ENCODE measurements at regions not wholly inside any gene's neighbourhood (a gene's known extent, or its start where the extent isn't known, plus 50 kb on each side); places are given as distances from the start of the nearest gene placed in this dataset.

DNA sequence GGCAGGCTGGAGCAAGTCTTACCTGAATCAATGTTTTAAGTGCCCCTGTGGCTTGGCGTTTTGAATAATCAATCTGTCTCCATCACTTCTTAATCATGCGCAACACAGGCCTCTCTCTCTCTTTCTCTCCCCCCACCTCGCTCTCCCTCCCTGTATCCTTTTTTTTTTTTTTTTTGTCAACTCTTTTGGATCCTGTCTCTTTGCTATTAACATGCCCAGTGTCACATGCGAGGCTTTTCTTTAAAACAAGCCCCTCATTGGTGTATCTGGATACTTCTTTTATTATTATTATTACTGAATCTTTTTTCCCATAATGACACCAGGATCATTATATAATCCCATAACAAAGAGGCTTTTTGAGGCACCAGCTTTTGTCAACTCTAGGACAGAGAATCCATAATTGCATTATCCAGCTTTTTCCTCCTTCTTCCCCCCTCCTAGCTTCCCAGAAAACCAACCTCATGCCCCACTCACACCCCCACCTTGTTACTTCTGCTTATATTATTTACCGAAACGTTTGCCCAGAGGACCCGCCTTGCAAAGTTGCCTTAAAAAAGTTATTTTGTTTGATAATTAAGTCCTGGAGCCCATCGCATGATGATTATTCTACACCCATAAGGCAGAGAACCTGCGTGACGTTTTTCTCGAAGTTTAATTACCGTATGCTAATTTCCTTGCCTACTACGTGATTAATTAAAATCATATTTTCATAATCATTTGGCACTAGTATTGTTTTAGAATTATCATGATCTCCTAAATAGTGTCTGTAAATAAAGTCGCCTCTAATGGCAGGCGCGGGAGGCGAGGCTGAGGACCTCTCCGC lies 148.1 kb upstream of the ZNF536 start:
- H3K18ac ChIP-seq (ENCODE audit: extremely low read depth, low read length), result no peak overlapping the region
- no peak overlapping the region for H2AFZ ChIP-seq (ENCODE audit: low read length)
- no peak overlapping the region for H3K14ac ChIP-seq (ENCODE audit: insufficient read length)
- ChIA-PET POLR2A (ENCODE audit: partially characterized antibody) (interaction anchor here (1.0 to 1.1 kb wide), 2 partner anchors 13 to 35 kb away, joined by 4 read pairs; no protein-coding TSS in a partner anchor), CTCF (ENCODE audit: partially characterized antibody) (interaction anchor here (0.8 to 1.2 kb wide), 7 partner anchors 13 to 239 kb away, joined by 3 to 4 read pairs (median 3); no protein-coding TSS in a partner anchor)
- no peak overlapping the region for H3K9ac ChIP-seq (replicated peaks in 1 of 4; ENCODE audit: extremely low read depth in 1 of 4, low read depth in 3 of 4, low read length in 3 of 4)
- no peak overlapping the region for H4K5ac ChIP-seq (ENCODE audit: insufficient read length, low read depth, low read length)
- no peak overlapping the region for H2BK20ac ChIP-seq (ENCODE audit: low read length)
- H3K4ac ChIP-seq (replicated peaks; ENCODE audit: insufficient read length, low read depth, low read length), result no peak overlapping the region
- DNase-seq (ENCODE audit: low read depth in 1 of 2, low spot score in 2 of 2) (no peak), FAIRE-seq (no peak)
- peaks cover 0 to 20% (median 10%) of the 10 kb centered on the region in 4 experiments for H3K4me1 ChIP-seq (replicated peaks in 1 of 4; ENCODE audit: control insufficient read depth in 3 of 4, insufficient read depth in 4 of 4, low read length in 3 of 4)
- H3K36me3 ChIP-seq (ENCODE audit: control insufficient read depth in 2 of 4, insufficient read depth in 4 of 4, low read length in 3 of 4), result no peaks in the 10 kb centered on the region
- H3K79me1 ChIP-seq (ENCODE audit: low read depth, low read length), result no peaks in the 10 kb centered on the region
- 9% methylated on average over 17 of the region's 18 CpGs; no CpG with 5 or more reads in 1 of the 2 experiments for WGBS, 2 experiments (ENCODE audit: extremely low coverage in 1 of 2, insufficient coverage in 1 of 2, insufficient read length in 1 of 2, insufficient replicate concordance in 2 of 2, low coverage in 1 of 2, low lambda C conversion rate in 2 of 2, missing lambda C conversion rate in 1 of 2)
- H3K56ac ChIP-seq (replicated peaks; ENCODE audit: insufficient read length, low read depth, low read length), result no peak overlapping the region
- no peak overlapping the region for H2BK5ac ChIP-seq (ENCODE audit: low read depth, low read length)
- H3K4me2 ChIP-seq (ENCODE audit: insufficient read depth in 1 of 2, low read depth in 2 of 2, low read length in 2 of 2), result peak overlapping the region; percentile 80 to 92
- H3K27me3 ChIP-seq (replicated peaks in 1 of 4; ENCODE audit: control insufficient read depth in 3 of 4, extremely low read depth in 1 of 4, insufficient read depth in 3 of 4, low read length in 3 of 4), result peaks cover 25 to 66% (median 64%) of the 10 kb centered on the region in 4 experiments
- no peak overlapping the region for H2BK120ac ChIP-seq (replicated peaks; ENCODE audit: low read depth, low read length)
- H4K91ac ChIP-seq (replicated peaks; ENCODE audit: insufficient read length, low read length), result no peak overlapping the region
- no peak overlapping the region for H2AK5ac ChIP-seq (ENCODE audit: low read depth, low read length)
- no peak overlapping the region for H4K8ac ChIP-seq (ENCODE audit: extremely low read depth, insufficient read depth, low read length)
- H2BK12ac ChIP-seq (ENCODE audit: low read depth, low read length), result no peak overlapping the region
- peaks cover 0 to 2% of the 10 kb centered on the region in 2 experiments for H4K20me1 ChIP-seq (replicated peaks in 1 of 2; ENCODE audit: control insufficient read depth in 1 of 2, insufficient read depth in 2 of 2, low read length in 2 of 2)
- no peak overlapping the region for H2BK15ac ChIP-seq (ENCODE audit: low read length)
- no peaks in the 10 kb centered on the region for H3K9me3 ChIP-seq (ENCODE audit: insufficient read depth in 2 of 2, low read depth in 1 of 2, low read length in 1 of 2)
- H3K4me3 ChIP-seq (ENCODE audit: extremely low read depth in 1 of 4, insufficient read depth in 2 of 4, low read depth in 3 of 4, low read length in 4 of 4), result peak overlapping the region in 3 of 4 experiments; percentile 5 to 77 (median 12); a peak in 3 of 8 replicates
- peaks cover 22% of the 10 kb centered on the region for H3K23me2 ChIP-seq (ENCODE audit: low read depth, low read length)
- H3K27ac ChIP-seq (ENCODE audit: low read depth, low read length), result no peak overlapping the region
- no peaks in the 10 kb centered on the region for H3K79me2 ChIP-seq (ENCODE audit: control insufficient read depth in 1 of 2, insufficient read depth in 2 of 2, low read length in 2 of 2)
- H3K23ac ChIP-seq (ENCODE audit: insufficient read length), result no peak overlapping the region
- TF ChIP-seq GTF2F1 (IDR thresholded peaks at IDR 0.05; ENCODE audit: borderline replicate concordance, low read depth, low read length) (no peak), SIRT6 (IDR thresholded peaks at IDR 0.05; ENCODE audit: low read length) (no peak), KDM4A (IDR thresholded peaks at IDR 0.05; ENCODE audit: low read depth, low read length, severe bottlenecking) (no peak), RNF2 (IDR thresholded peaks at IDR 0.05; ENCODE audit: borderline replicate concordance, low read depth, low read length, missing control alignments, poor library complexity, severe bottlenecking) (no peak), NANOG (IDR thresholded peaks at IDR 0.05; ENCODE audit: insufficient read depth, low read depth, low read length, poor library complexity, severe bottlenecking) (no peak), EP300 (IDR thresholded peaks at IDR 0.05; ENCODE audit: borderline replicate concordance in 1 of 2, low read depth in 2 of 2, low read length in 2 of 2) (no peak), TBP (IDR thresholded peaks at IDR 0.05; ENCODE audit: low read depth, low read length) (no peak), SAP30 (IDR thresholded peaks at IDR 0.05; ENCODE audit: insufficient read depth, insufficient replicate concordance, low read length) (no peak), SRF (IDR thresholded peaks at IDR 0.05; ENCODE audit: low read depth, low read length) (no peak), NRF1 (IDR thresholded peaks at IDR 0.05; ENCODE audit: low read depth, low read length) (no peak)
- TF ChIP-seq, protein P1, sequence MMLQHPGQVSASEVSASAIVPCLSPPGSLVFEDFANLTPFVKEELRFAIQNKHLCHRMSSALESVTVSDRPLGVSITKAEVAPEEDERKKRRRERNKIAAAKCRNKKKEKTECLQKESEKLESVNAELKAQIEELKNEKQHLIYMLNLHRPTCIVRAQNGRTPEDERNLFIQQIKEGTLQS (IDR thresholded peaks at IDR 0.05; ENCODE audit: insufficient read depth, low read depth, low read length), result no peak

Measured in H1 (cell line).